Esophagus muscularis mucosa (tissue), 4 donors: ENCODE measurements at regions not wholly inside any gene's neighbourhood (a gene's known extent, or its start where the extent isn't known, plus 50 kb on each side); places are given as distances from the start of the nearest gene placed in this dataset.
A peak's percentile ranks its signal among the peaks of the same experiment; 100 is the strongest.

Experiments
- DNase-seq: peaks from one replicate; pipeline ENCODE4 v3.0.0-alpha.2; 2017; ENCODE audit errors: extremely low spot score
- H3K27ac ChIP-seq, 4 donors: fragments of 200-600 bp; sonication (generic); replicated peaks in 1 of 4; 1 replicate in 3 of 4; 2 replicates in 1 of 4; pipeline ENCODE4 v1.5.1; 2016 to 2019; ENCODE audit warnings: mild to moderate bottlenecking in 1 of 4
- H3K27me3 ChIP-seq, 4 donors: fragments of 200-600 bp; sonication (generic); one replicate each; pipeline versions ENCODE4 v1.5.1 to v1.6.0; 2016 to 2019
- H3K36me3 ChIP-seq, 4 donors: fragments of 200-600 bp; sonication (generic); one replicate each; pipeline ENCODE4 v1.5.1; 2016 to 2019
- H3K4me1 ChIP-seq, 4 donors: fragments of 200-600 bp; sonication (generic); one replicate each; pipeline ENCODE4 v1.5.1; 2016 to 2019
- H3K4me3 ChIP-seq, 4 donors: fragments of 200-600 bp; sonication (generic); 1 replicate in 2 of 4; 2 replicates in 2 of 4; pipeline ENCODE4 v1.5.1; 2016 to 2019; ENCODE audit warnings: mild to moderate bottlenecking in 4 of 4, moderate library complexity in 1 of 4
- H3K9me3 ChIP-seq, 4 donors: fragments of 200-600 bp; sonication (generic); 1 replicate in 3 of 4; 2 replicates in 1 of 4; pipeline ENCODE4 v1.5.1; 2016 to 2019
- CTCF ChIP-seq, 3 experiments: fragments of 200-600 bp in 2 of 3; fragments of 450-650 bp in 1 of 3; sonication (generic) in 2 of 3; IDR thresholded peaks; one replicate each; pipeline ENCODE4 v1.5.1; 2017 to 2019; ENCODE audit warnings: antibody characterized with exemption in 3 of 3, mild to moderate bottlenecking in 2 of 3, moderate library complexity in 1 of 3
- EP300 ChIP-seq: sonication (generic); formaldehyde crosslinking; IDR thresholded peaks from one replicate; pipeline ENCODE4 v1.6.1; 2017; ENCODE audit warnings: antibody characterized with exemption
- POLR2A ChIP-seq: fragments of 450-650 bp; IDR thresholded peaks from one replicate; pipeline ENCODE4 v1.6.1; 2017; ENCODE audit warnings: antibody characterized with exemption, moderate library complexity, mild to moderate bottlenecking, low read depth
- POLR2AphosphoS5 ChIP-seq, 2 donors: sonication (generic); formaldehyde crosslinking; IDR thresholded peaks; one replicate each; pipeline ENCODE4 v1.6.1; 2017; ENCODE audit warnings: antibody characterized with exemption in 2 of 2
- WGBS: methylation state at CpG from one replicate; pipeline ENCODE4 v1.1.5; 2018; 5-methylcytosine and 5-hydroxymethylcytosine counted together
- intact Hi-C: fragments of 100-400 bp; cut with DNase I; formaldehyde crosslinking; loops from one replicate; pipeline ENCODE4 v1.15.1; 2023

- intact Hi-C loops, result no loop called here
- no peak overlapping the region for H3K27ac ChIP-seq
- no peaks in the 10 kb centered on the region for H3K36me3 ChIP-seq
- 80% methylated on average over 2 of the region's 2 CpGs for WGBS
- TF ChIP-seq POLR2AphosphoS5 (IDR thresholded peaks at IDR 0.05) (no peak), CTCF (IDR thresholded peaks at IDR 0.05) (no peak), POLR2A (no peak)
- no peak overlapping the region for H3K4me3 ChIP-seq
- no peaks in the 10 kb centered on the region for H3K4me1 ChIP-seq
- DNase-seq, result no peak
- no peaks in the 10 kb centered on the region for H3K9me3 ChIP-seq
- no peaks in the 10 kb centered on the region for H3K27me3 ChIP-seq
Measured at GRCh38 chr9:115999498-115999897, 154.1 kb upstream of the PAPPA start.

GRCh38 chr9:116000748-116001329, 152.8 kb upstream of the PAPPA start:
- Histone ChIP-seq H3K27me3 (no peaks in the 10 kb centered on the region), H3K4me3 (no peak overlapping the region), H3K9me3 (no peaks in the 10 kb centered on the region), H3K27ac (no peak overlapping the region), H3K36me3 (no peaks in the 10 kb centered on the region), H3K4me1 (no peaks in the 10 kb centered on the region)
- WGBS, result 78% methylated on average over 4 of the region's 4 CpGs
- peak in 1 of 3 experiments; percentile 37 for TF ChIP-seq CTCF (IDR thresholded peaks at IDR 0.05)
- no peak for TF ChIP-seq EP300
- intact Hi-C loops, result no loop called here
- no peak for DNase-seq

GRCh38 chr9:116002181-116002580, 151.4 kb upstream of the PAPPA start:
- Histone ChIP-seq H3K4me1 (no peaks in the 10 kb centered on the region), H3K4me3 (no peak overlapping the region), H3K36me3 (no peaks in the 10 kb centered on the region), H3K27ac (no peak overlapping the region), H3K9me3 (no peaks in the 10 kb centered on the region), H3K27me3 (no peaks in the 10 kb centered on the region)
- WGBS, result 90% methylated on average over 5 of the region's 5 CpGs
- TF ChIP-seq CTCF (IDR thresholded peaks at IDR 0.05) (no peak), POLR2A (no peak), EP300 (no peak), POLR2AphosphoS5 (IDR thresholded peaks at IDR 0.05) (no peak)
- intact Hi-C loops, result no loop called here
- DNase-seq, result no peak

- intact Hi-C loops, result no loop called here
- no peak overlapping the region for H3K4me3 ChIP-seq
- H3K4me1 ChIP-seq, result no peaks in the 10 kb centered on the region
- no peak overlapping the region for H3K27ac ChIP-seq
- no peaks in the 10 kb centered on the region for H3K36me3 ChIP-seq
- no peaks in the 10 kb centered on the region for H3K27me3 ChIP-seq
- no peaks in the 10 kb centered on the region for H3K9me3 ChIP-seq
- no peak for TF ChIP-seq CTCF (IDR thresholded peaks at IDR 0.05)
- TF ChIP-seq POLR2AphosphoS5 (IDR thresholded peaks at IDR 0.05), result no peak
- 76% methylated on average over 3 of the region's 3 CpGs for WGBS
- no peak for DNase-seq
Measured at GRCh38 chr9:116002624-116003023, 151.0 kb upstream of the PAPPA start.

GRCh38 chr9:116003397-116003796, 150.2 kb upstream of the PAPPA start:
- Histone ChIP-seq H3K4me1 (no peaks in the 10 kb centered on the region), H3K4me3 (no peak overlapping the region), H3K27ac (no peak overlapping the region), H3K27me3 (no peaks in the 10 kb centered on the region), H3K36me3 (no peaks in the 10 kb centered on the region), H3K9me3 (no peaks in the 10 kb centered on the region)
- WGBS, result 85% methylated on average over 1 of the region's 1 CpG
- intact Hi-C loops, result no loop called here
- no peak for DNase-seq
- no peak for TF ChIP-seq POLR2AphosphoS5 (IDR thresholded peaks at IDR 0.05)
- no peak for TF ChIP-seq CTCF (IDR thresholded peaks at IDR 0.05)
- TF ChIP-seq EP300, result no peak
- TF ChIP-seq POLR2A, result no peak
